Esophagus squamous epithelium (tissue), 4 donors: ENCODE measurements at regions not wholly inside any gene's neighbourhood (a gene's known extent, or its start where the extent isn't known, plus 50 kb on each side); places are given as distances from the start of the nearest gene placed in this dataset.

ENCODE experiments used
- POLR2A ChIP-seq, 4 donors: fragments of 450-650 bp; IDR thresholded peaks; one replicate each; pipeline ENCODE4 v1.6.1; 2017; ENCODE audit warnings: antibody characterized with exemption in 4 of 4, mild to moderate bottlenecking in 4 of 4, moderate library complexity in 3 of 4
- TF ChIP-seq, protein P1 (sequence below), 6 experiments: fragments of 450-650 bp in 4 of 6; fragments of 200-600 bp in 2 of 6; sonication (generic) in 2 of 6; IDR thresholded peaks; one replicate each; pipeline ENCODE4 v1.5.1; 2016 to 2019; ENCODE audit warnings: antibody characterized with exemption in 6 of 6, mild to moderate bottlenecking in 4 of 6, moderate library complexity in 4 of 6

DNA sequence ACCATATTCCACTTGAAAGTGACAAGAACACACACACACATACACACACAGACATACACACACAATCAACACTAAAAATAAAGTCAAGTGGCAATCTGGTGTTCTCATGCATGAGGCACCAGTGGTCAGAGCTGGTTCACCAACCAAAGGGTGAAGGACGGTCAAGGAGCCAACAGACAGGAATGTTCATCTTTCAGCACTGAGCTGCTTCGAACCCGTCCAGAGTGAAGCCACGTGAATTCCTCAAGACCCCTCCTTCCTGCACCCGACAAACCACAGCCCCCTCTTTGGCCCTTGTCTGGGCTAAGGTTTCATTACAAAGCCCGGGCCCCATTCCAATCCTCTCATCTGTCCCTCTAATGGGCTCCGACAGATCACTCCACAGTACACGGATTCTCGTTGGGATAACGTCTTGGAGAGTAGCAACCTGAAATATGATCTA is 84.5 kb upstream of the SMIM23 start:
- TF ChIP-seq POLR2A (IDR thresholded peaks at IDR 0.05) = no peak
- TF ChIP-seq, protein P1, sequence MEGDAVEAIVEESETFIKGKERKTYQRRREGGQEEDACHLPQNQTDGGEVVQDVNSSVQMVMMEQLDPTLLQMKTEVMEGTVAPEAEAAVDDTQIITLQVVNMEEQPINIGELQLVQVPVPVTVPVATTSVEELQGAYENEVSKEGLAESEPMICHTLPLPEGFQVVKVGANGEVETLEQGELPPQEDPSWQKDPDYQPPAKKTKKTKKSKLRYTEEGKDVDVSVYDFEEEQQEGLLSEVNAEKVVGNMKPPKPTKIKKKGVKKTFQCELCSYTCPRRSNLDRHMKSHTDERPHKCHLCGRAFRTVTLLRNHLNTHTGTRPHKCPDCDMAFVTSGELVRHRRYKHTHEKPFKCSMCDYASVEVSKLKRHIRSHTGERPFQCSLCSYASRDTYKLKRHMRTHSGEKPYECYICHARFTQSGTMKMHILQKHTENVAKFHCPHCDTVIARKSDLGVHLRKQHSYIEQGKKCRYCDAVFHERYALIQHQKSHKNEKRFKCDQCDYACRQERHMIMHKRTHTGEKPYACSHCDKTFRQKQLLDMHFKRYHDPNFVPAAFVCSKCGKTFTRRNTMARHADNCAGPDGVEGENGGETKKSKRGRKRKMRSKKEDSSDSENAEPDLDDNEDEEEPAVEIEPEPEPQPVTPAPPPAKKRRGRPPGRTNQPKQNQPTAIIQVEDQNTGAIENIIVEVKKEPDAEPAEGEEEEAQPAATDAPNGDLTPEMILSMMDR (IDR thresholded peaks at IDR 0.05) = no peak
